ENCODE measurements at regions not wholly inside any gene's neighbourhood (a gene's known extent, or its start where the extent isn't known, plus 50 kb on each side); places are given as distances from the start of the nearest gene placed in this dataset.

DNA sequence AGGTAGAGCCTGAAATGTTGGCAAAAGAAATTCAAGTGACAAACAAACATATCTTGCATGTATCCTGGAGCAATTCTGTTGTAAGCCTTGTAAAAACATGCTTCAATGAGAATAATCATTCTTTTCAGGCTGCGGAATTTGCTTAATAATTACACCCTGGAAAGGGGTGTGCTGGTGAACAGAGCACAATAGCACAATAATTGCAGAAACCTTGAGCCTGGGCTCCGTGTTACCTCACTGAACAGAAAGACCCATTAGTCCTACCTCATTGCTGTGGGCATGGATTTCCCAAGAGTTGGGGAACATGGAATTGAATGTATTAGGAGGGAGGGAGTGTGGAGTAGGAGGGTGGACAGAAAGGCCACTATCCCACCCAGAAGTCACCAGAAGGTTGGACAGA, 168.0 kb upstream of the ALKAL2 start:
- no peak overlapping the region for H3K4me3 Mint-ChIP-seq
- peaks cover 45 to 61% of the 10 kb centered on the region in 2 donors for H3K4me1 Mint-ChIP-seq (ENCODE audit: low read depth in 2 of 2)
- no peaks in the 10 kb centered on the region for H3K9me3 Mint-ChIP-seq
- no peak overlapping the region for H3K27ac Mint-ChIP-seq
- DNase-seq (ENCODE audit: low spot score) (no peak), ATAC-seq (no peak)
- H3K27me3 Mint-ChIP-seq = peaks cover 0 to 7% of the 10 kb centered on the region in 2 donors
- no peaks in the 10 kb centered on the region for H3K36me3 Mint-ChIP-seq

DNA sequence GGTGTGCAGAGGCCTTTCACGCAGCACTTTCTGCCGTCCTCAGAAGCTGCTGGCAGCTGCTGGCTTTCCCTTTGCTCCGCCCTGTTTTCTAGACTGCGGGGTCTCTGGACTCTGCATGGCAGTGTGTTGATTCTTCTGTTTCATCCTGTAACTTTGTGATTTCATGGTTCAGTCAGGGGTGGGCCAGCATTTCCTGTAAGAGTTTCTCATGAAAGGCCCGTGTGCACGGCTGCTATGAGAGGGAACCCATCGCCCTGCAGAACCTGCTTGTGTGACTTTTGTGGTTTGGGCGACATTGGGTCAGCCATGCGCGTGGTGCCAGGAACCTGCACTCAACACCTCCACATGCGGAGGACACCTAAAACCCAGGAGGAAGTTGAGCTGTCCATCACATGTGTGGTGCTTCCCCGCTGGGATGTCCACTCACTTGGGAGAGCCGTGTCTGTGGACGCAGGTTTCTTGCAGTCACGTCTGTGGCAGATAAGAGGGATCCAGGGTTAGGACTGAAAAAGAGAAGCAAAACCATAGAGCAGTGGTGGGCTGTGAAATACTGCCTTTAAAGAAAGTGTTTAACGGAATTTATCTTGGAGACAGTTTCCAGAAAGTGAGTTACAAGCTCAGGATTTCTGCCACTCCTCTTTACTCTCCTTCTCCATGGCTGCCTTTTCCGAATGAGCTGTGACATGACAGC, 167.3 kb upstream of the ALKAL2 start:
- ATAC-seq (peak; percentile 75 to 82), DNase-seq (ENCODE audit: low spot score) (peak; percentile 68)
- no peaks in the 10 kb centered on the region for H3K9me3 Mint-ChIP-seq
- no peaks in the 10 kb centered on the region for H3K36me3 Mint-ChIP-seq
- H3K4me1 Mint-ChIP-seq (ENCODE audit: low read depth in 2 of 2) = peaks cover 38 to 53% of the 10 kb centered on the region in 2 donors
- peaks cover 0 to 7% of the 10 kb centered on the region in 2 donors for H3K27me3 Mint-ChIP-seq
- H3K27ac Mint-ChIP-seq = peak overlapping the region in 1 of 2 donors; percentile 31
- H3K4me3 Mint-ChIP-seq = peak overlapping the region; percentile 72

DNA sequence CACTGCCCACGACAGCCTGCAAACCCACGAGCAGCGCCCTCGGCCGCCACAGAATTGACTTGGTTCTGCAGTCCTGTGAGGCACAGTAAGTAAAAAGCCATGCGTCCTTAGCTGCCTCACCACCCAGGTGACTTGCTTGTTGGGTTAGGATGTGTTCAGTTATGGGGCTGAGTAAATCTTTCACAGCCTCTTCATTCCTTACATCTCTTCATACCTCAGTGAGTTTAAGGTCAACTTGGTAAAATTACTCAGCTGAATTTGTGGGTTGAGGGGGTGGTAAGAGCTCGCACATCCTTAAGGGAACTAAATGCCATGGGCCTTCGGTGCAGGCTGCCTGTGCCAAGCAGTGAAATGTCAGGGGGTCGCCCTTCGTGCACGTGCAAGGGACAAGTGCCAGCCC, 165.2 kb upstream of the ALKAL2 start:
- peaks cover 33 to 50% of the 10 kb centered on the region in 2 donors for H3K4me1 Mint-ChIP-seq (ENCODE audit: low read depth in 2 of 2)
- H3K36me3 Mint-ChIP-seq = no peaks in the 10 kb centered on the region
- no peak overlapping the region for H3K27ac Mint-ChIP-seq
- DNase-seq (ENCODE audit: low spot score) (no peak), ATAC-seq (no peak)
- H3K9me3 Mint-ChIP-seq = no peaks in the 10 kb centered on the region
- no peaks in the 10 kb centered on the region for H3K27me3 Mint-ChIP-seq
- H3K4me3 Mint-ChIP-seq = no peak overlapping the region

DNA sequence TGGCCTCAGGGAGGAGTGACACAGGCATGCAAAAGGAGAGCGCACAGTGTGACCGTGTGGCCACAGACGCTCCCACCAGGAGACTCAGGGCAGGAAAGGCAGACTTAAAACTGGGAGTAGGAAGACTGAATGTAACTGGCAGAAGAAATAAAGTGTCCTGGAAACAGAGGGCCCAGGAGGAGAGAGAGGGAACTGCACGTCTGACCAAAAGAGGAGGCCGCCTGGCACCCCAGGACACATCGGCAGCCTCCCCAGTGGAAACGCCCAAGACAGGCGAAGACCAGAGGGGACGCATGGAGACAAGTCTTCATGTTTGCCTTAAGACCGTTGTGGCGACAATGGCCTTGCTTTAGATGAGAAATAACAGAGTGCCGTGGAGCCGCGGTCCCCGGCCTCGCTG, 163.6 kb upstream of the ALKAL2 start:
- Mint-ChIP-seq H3K36me3 (no peaks in the 10 kb centered on the region), H3K4me3 (no peak overlapping the region), H3K9me3 (no peaks in the 10 kb centered on the region), H3K27me3 (no peaks in the 10 kb centered on the region), H3K4me1 (ENCODE audit: low read depth in 2 of 2) (peaks cover 29 to 35% of the 10 kb centered on the region in 2 donors), H3K27ac (no peak overlapping the region)
- ATAC-seq (no peak), DNase-seq (ENCODE audit: low spot score) (no peak)

DNA sequence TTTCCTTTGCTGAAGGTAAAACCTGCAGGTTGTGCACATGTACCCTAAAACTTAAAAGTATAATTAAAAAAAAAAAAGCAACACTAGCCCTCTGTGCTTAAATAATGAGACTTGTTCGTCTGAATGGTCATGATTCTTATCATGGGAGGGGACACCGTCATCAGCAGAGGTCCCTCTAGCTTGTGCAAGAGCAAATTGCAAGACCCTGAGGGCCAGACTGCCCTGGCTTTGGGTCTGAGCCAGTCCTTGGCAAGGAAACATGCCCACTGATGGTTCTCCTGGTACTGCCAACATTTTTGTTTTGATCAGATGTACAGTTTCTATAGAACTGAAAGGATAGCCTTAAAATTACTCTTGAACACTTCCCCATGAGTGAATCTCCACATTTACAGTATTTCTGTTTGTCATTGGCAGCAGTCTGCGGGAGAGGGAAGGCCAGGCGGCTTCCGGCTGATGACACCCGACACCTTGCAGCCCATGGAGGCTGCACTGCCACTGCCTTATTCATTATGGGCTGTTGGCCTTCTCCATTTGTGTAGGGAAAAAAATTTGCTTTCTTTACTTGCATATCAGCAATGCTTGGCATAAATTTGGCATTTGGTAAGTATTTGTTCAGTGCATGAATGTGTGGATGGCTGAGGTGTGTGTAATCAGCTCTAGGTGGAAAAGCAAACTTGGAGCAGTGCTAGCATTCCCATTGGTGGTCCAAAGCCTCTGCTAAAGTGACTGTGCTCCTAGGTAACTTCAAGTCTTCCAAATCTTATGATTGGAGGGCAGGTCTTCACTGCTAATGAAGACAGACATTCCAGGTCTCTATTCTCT, 161.6 kb upstream of the ALKAL2 start:
- no peak for ATAC-seq
- Mint-ChIP-seq H3K4me3 (no peak overlapping the region), H3K27ac (no peak overlapping the region), H3K4me1 (ENCODE audit: low read depth in 2 of 2) (peaks cover 15 to 17% of the 10 kb centered on the region in 2 donors), H3K9me3 (no peaks in the 10 kb centered on the region), H3K27me3 (no peaks in the 10 kb centered on the region), H3K36me3 (no peaks in the 10 kb centered on the region)
- DNase-seq (ENCODE audit: low spot score) = no peak

DNA sequence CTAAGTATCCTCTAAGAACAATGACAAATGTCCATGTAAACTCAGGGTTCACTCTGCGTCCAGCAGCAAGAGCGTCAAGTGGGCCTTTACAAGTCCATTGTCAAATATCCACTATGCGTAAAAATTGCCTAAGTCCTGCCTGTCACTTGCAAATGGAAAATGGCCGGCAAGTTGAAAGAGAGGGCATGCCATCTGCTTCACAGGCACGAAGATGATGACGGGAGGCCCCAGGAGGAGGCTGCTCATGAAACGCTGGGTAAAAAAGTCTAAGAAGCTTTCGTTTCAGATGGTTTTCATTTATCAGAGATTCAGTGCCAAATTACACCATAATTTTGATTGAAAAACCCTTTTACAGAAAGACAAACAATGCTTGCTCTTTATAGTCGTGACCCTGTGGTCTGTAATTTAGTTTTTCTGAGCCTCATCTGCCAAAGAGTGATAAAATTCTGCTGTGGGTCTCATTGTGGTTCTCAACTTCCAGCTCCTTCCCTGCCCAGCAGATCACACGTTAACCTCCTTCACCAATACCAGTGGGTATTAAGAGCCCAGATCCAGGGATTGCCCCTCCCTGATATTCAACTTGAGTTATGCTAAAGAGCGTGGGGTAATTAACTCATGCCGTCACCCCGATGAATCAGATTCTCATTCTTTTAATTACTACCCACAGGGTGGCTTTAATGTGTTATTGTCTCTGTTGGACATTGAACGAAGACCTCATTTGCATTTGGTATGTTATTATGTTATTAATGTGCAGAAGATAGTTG, 160.2 kb upstream of the ALKAL2 start:
- Mint-ChIP-seq H3K27me3 (no peaks in the 10 kb centered on the region), H3K4me1 (ENCODE audit: low read depth in 2 of 2) (peaks cover 8 to 12% of the 10 kb centered on the region in 2 donors), H3K4me3 (no peak overlapping the region), H3K36me3 (no peaks in the 10 kb centered on the region), H3K9me3 (no peaks in the 10 kb centered on the region), H3K27ac (no peak overlapping the region)
- ATAC-seq (no peak), DNase-seq (ENCODE audit: low spot score) (no peak)

DNA sequence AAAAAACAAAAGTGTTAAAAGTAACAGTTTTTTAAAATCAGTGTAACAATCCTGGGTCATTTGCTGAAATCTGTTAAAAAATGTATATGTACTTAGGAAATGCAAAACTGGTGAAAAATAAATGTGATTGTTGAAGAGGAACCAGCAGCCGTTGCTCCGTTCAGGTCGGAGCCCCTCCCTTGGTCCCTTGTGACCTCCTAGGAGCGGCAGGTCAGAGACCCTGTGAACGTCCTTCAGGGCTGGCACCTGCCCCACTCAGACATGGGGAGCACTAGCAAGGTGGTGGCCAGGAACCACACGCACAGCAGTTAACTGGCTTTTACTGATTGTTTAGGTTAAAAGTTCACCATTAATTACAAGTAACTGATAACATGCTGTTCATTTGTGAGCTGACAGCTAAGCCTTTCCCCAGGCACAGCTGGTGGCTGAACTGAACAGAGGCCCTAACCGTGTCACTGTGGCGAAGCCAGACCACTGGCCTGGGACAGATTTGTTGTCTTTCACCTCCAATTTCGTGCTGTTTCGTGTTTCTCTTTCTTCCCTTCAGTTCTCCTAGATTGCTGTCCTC, 159.2 kb upstream of the ALKAL2 start:
- DNase-seq (ENCODE audit: low spot score) = no peak
- H3K4me3 Mint-ChIP-seq = no peak overlapping the region
- ATAC-seq = no peak
- H3K4me1 Mint-ChIP-seq (ENCODE audit: low read depth in 2 of 2) = peaks cover 4 to 8% of the 10 kb centered on the region in 2 donors
- no peaks in the 10 kb centered on the region for H3K36me3 Mint-ChIP-seq
- H3K27ac Mint-ChIP-seq = no peak overlapping the region
- H3K27me3 Mint-ChIP-seq = no peaks in the 10 kb centered on the region
- no peaks in the 10 kb centered on the region for H3K9me3 Mint-ChIP-seq

DNA sequence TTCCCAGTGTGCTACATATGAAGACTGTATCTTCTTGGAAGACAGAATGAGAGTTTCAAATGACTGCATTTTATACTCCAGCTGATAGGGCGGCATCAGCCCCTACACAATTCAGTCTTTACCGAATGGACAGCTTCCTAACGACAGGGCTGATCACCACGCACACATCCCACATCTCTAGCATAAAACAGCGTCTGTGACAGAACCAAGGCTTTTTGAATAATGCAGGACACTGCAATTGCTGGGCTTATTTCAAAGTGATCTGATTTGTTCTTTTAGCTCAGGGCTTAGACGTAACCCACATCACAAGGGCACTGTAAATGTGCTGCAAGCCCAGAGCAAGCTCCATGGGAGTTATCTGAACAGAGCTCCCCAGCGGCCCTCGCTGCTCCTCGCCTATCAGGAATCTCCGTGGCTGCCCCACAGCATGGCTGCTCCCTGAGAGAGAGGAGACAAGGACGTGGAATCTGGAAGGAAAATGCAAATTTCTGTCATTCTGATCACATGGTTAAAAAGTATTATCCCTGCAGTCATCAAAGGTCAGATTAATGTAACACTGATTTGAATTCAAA, 158.5 kb upstream of the ALKAL2 start:
- H3K9me3 Mint-ChIP-seq = no peaks in the 10 kb centered on the region
- no peak overlapping the region for H3K4me3 Mint-ChIP-seq
- H3K27ac Mint-ChIP-seq = no peak overlapping the region
- H3K4me1 Mint-ChIP-seq (ENCODE audit: low read depth in 2 of 2) = peaks cover 5 to 7% of the 10 kb centered on the region in 2 donors
- ATAC-seq = no peak
- DNase-seq (ENCODE audit: low spot score) = no peak
- no peaks in the 10 kb centered on the region for H3K36me3 Mint-ChIP-seq
- no peaks in the 10 kb centered on the region for H3K27me3 Mint-ChIP-seq

DNA sequence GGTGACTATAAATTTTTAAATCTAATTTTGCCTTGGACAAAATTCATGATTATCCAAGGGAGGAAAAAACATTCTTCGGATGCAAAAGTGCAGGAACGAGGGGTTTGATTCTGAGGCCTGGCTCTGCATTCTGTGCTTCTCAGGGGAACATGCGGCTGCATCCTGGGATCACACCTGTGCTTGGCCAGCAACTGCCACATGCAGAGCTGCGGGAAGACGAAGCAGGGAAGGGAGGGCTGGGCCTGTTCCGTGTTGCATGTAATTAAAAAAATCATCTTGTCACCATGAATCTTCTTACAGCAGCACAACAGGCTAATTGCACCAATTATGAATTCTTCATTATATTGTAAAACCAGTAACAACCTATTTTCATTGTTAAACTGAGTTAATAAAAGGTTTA, 158.0 kb upstream of the ALKAL2 start:
- Mint-ChIP-seq H3K27me3 (no peaks in the 10 kb centered on the region), H3K4me3 (no peak overlapping the region), H3K27ac (peak overlapping the region in 1 of 2 donors; percentile 31), H3K9me3 (no peaks in the 10 kb centered on the region), H3K36me3 (no peaks in the 10 kb centered on the region), H3K4me1 (ENCODE audit: low read depth in 2 of 2) (peaks cover 5 to 9% of the 10 kb centered on the region in 2 donors)
- ATAC-seq (no peak), DNase-seq (ENCODE audit: low spot score) (no peak)

DNA sequence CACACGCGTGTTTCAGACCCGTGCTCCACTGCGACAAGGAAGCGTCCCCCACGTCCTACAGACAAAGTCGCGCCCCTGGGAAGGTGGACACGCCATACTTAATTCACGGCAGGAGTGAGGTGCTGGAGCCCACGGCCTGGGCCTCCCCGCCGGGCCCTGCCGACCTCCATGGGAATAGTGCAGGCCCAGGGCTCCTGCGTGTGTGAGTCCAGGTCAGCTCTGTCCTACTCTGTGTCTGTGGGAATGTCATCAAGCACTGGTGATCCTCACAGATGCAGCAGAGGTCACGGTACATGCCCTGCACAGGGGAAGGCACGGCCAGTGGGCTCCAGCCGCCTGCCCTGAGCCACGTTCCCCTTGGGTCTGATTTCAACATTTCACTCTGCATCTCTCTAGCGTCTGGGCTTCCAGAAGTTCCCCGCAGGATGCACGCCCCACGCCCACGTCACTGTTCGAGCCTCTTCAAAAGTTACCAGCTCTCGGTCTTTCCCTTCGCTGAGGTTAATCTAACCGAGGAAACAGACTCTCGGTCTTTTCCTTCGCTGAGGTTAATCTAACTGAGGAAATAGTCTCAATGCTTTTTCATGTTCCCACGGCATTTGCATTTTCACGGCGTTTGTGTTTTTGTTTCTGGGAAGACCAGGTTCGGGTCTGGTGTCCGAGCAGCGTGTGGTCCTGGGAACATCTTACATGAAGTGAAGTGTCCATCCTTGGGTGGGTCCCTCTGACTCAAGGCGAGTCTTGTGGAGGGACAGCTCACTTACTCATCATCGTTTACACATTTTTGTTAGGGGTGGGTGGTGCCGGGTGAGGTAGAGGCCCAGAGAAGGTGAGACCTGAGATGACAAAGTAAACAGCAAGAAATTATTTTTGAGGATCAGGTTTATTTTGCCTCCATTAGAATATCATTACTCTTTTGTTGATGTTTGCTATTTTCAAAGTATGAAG, 157.3 kb upstream of the ALKAL2 start:
- peak; percentile 56 to 67 for ATAC-seq
- Mint-ChIP-seq H3K36me3 (no peaks in the 10 kb centered on the region), H3K4me3 (peak overlapping the region; percentile 30), H3K27ac (peak overlapping the region in 1 of 2 donors; percentile 31), H3K27me3 (peaks cover 0 to 2% of the 10 kb centered on the region in 2 donors), H3K4me1 (ENCODE audit: low read depth in 2 of 2) (peaks cover 9 to 14% of the 10 kb centered on the region in 2 donors), H3K9me3 (no peaks in the 10 kb centered on the region)
- no peak for DNase-seq (ENCODE audit: low spot score)

DNA sequence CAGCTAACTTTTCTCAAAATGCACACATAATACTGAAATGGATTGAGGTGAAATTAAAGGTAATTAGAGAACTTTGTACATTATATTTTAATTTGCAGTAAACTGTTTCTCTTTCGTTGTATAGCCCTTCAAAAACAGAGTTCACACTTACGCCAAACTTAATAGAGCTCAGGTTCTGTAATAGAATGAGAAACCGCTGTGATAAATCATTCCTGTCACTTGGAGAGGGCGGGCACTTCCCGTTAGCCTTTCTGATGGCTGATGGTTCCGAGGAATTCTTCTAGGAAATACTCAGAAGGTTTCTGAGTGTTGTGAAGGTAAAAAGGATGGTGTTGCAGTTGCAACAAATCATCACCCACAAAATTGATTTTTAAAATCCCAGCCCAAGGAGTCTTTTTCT, 155.8 kb upstream of the ALKAL2 start:
- Mint-ChIP-seq H3K27me3 (peaks cover 0 to 2% of the 10 kb centered on the region in 2 donors), H3K4me3 (no peak overlapping the region), H3K4me1 (ENCODE audit: low read depth in 2 of 2) (peaks cover 19 to 23% of the 10 kb centered on the region in 2 donors), H3K9me3 (no peaks in the 10 kb centered on the region), H3K36me3 (no peaks in the 10 kb centered on the region), H3K27ac (peak overlapping the region; percentile 43 to 53)
- ATAC-seq = no peak
- no peak for DNase-seq (ENCODE audit: low spot score)

DNA sequence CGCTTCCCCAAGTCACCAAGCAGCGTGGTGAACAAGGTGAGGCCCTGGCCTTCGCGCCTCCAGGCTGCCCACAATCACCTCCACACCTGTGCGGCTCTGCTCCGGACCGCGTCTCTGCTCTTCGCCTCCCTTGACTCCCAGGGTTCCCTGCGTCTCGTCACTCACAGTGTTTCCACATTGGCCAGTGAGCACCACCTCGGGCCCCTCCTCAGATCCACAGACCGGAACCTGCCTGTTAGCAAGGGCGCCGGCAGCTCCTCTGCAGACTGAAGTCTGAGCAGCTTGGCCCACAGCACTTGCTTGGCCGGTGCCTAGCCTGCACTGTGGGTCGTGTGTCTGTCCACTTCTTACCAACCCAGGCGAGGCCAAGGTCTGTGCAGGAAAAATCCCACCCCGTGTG, 155.3 kb upstream of the ALKAL2 start:
- ATAC-seq = no peak
- Mint-ChIP-seq H3K9me3 (no peaks in the 10 kb centered on the region), H3K4me3 (peak overlapping the region; percentile 43), H3K27ac (peak overlapping the region; percentile 43 to 53), H3K36me3 (no peaks in the 10 kb centered on the region), H3K27me3 (peaks cover 0 to 2% of the 10 kb centered on the region in 2 donors), H3K4me1 (ENCODE audit: low read depth in 2 of 2) (peaks cover 24 to 28% of the 10 kb centered on the region in 2 donors)
- DNase-seq (ENCODE audit: low spot score) = no peak

All from natural killer cell treated with Interleukin-12 subunit alpha and Interleukin-12 subunit beta and Interleukin-15 and Interleukin-18, amount 100 ng/mL, for 72 hours (primary cell).